Hepatocyte (in vitro differentiated cells): ENCODE measurements at regions not wholly inside any gene's neighbourhood (a gene's known extent, or its start where the extent isn't known, plus 50 kb on each side); places are given as distances from the start of the nearest gene placed in this dataset.

Source experiments
- CTCF ChIP-seq: fragments of 200-600 bp; sonication (generic); IDR thresholded peaks from 2 replicates; pipeline ENCODE4 v1.5.1; 2016; ENCODE audit warnings: antibody characterized with exemption, mild to moderate bottlenecking; ENCODE audit not compliant: poor library complexity
- EZH2 ChIP-seq: fragments of 200-600 bp; sonication (generic); IDR thresholded peaks from 2 replicates; pipeline ENCODE4 v1.6.1; 2016; ENCODE audit warnings: antibody characterized with exemption, mild to moderate bottlenecking, borderline replicate concordance
- EZH2phosphoT487 ChIP-seq: fragments of 200-600 bp; sonication (generic); IDR thresholded peaks from one replicate; pipeline ENCODE4 v1.6.1; 2018; ENCODE audit warnings: antibody characterized with exemption, mild to moderate bottlenecking, low read depth, moderate library complexity; ENCODE audit not compliant: unreplicated experiment, severe bottlenecking

DNA sequence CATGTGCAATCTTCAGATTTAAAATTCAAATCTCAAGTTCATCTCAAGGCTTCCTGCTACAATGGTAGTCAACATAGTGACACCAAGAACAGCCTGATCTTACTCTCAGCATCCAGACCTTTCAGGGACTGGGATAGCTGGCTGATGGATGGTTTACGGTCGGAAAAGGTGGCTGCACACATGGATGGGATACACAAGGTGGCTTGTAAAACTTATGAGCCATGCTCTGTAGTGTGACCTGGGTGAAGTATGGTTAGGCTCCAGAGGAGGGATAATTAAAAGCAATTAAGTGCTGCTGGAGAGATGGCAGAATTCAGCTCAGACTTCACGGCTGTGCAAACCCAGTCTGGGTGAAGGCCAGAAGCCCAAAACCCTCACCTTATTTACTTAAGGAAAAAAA is 379.5 kb downstream of the NFIB start:
- TF ChIP-seq EZH2phosphoT487 (no peak), CTCF (no peak), EZH2 (no peak)
